ENCODE measurements at regions not wholly inside any gene's neighbourhood (a gene's known extent, or its start where the extent isn't known, plus 50 kb on each side); places are given as distances from the start of the nearest gene placed in this dataset.

DNA sequence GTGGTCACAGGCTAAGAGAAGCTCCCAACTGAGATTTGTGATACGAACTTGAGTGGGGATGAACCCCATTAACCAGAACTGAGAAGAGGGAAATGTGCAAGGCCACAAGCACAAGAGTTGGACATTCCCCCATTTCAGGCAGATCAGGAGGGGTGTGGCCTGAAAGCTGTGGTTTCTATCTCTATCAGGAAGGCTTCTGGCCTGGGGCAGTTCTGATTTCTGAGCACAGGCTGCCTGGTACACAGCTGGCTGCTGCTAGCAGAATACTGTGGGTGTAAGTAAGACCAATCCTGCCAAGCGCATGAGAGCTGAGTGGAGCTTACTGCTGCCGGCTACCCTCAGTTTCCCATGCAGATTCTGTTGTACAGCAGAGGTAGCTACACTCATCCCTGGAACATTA, 484.6 kb downstream of the SATB2 start:
- TF ChIP-seq, protein P1, sequence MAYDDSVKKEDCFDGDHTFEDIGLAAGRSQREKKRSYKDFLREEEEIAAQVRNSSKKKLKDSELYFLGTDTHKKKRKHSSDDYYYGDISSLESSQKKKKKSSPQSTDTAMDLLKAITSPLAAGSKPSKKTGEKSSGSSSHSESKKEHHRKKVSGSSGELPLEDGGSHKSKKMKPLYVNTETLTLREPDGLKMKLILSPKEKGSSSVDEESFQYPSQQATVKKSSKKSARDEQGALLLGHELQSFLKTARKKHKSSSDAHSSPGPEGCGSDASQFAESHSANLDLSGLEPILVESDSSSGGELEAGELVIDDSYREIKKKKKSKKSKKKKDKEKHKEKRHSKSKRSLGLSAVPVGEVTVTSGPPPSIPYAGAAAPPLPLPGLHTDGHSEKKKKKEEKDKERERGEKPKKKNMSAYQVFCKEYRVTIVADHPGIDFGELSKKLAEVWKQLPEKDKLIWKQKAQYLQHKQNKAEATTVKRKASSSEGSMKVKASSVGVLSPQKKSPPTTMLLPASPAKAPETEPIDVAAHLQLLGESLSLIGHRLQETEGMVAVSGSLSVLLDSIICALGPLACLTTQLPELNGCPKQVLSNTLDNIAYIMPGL (CRISPR knock-in tag; IDR thresholded peaks at IDR 0.05), result no peak
- no peak for TF ChIP-seq CREB1 (CRISPR knock-in tag; IDR thresholded peaks at IDR 0.05)
- TF ChIP-seq, protein P2, sequence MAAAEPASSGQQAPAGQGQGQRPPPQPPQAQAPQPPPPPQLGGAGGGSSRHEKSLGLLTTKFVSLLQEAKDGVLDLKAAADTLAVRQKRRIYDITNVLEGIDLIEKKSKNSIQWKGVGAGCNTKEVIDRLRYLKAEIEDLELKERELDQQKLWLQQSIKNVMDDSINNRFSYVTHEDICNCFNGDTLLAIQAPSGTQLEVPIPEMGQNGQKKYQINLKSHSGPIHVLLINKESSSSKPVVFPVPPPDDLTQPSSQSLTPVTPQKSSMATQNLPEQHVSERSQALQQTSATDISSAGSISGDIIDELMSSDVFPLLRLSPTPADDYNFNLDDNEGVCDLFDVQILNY (CRISPR knock-in tag; IDR thresholded peaks at IDR 0.05), result no peak
- TF ChIP-seq, protein P3, sequence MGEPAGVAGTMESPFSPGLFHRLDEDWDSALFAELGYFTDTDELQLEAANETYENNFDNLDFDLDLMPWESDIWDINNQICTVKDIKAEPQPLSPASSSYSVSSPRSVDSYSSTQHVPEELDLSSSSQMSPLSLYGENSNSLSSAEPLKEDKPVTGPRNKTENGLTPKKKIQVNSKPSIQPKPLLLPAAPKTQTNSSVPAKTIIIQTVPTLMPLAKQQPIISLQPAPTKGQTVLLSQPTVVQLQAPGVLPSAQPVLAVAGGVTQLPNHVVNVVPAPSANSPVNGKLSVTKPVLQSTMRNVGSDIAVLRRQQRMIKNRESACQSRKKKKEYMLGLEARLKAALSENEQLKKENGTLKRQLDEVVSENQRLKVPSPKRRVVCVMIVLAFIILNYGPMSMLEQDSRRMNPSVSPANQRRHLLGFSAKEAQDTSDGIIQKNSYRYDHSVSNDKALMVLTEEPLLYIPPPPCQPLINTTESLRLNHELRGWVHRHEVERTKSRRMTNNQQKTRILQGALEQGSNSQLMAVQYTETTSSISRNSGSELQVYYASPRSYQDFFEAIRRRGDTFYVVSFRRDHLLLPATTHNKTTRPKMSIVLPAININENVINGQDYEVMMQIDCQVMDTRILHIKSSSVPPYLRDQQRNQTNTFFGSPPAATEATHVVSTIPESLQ (CRISPR knock-in tag; IDR thresholded peaks at IDR 0.05), result no peak
- TF ChIP-seq, protein P4, sequence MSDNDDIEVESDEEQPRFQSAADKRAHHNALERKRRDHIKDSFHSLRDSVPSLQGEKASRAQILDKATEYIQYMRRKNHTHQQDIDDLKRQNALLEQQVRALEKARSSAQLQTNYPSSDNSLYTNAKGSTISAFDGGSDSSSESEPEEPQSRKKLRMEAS (CRISPR knock-in tag; IDR thresholded peaks at IDR 0.05), result no peak
- TF ChIP-seq TCF7 (CRISPR knock-in tag; IDR thresholded peaks at IDR 0.05; ENCODE audit: low read depth), result no peak
- no peak for TF ChIP-seq NFE2L1 (CRISPR knock-in tag; IDR thresholded peaks at IDR 0.05)
- TF ChIP-seq, protein P5, sequence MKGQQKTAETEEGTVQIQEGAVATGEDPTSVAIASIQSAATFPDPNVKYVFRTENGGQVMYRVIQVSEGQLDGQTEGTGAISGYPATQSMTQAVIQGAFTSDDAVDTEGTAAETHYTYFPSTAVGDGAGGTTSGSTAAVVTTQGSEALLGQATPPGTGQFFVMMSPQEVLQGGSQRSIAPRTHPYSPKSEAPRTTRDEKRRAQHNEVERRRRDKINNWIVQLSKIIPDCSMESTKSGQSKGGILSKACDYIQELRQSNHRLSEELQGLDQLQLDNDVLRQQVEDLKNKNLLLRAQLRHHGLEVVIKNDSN (CRISPR knock-in tag; IDR thresholded peaks at IDR 0.05), result no peak
- TF ChIP-seq RELA (CRISPR knock-in tag; IDR thresholded peaks at IDR 0.05; ENCODE audit: borderline replicate concordance), result no peak
- TF ChIP-seq CBFB (CRISPR knock-in tag; IDR thresholded peaks at IDR 0.05; ENCODE audit: low read depth), result no peak
- TF ChIP-seq ZNF423 (CRISPR knock-in tag; IDR thresholded peaks at IDR 0.05), result no peak

Data from WTC11 (cell line).